Activated T-cell treated with anti-CD3 and anti-CD28 coated beads for 1 hour (primary cell): ENCODE measurements at regions not wholly inside any gene's neighbourhood (a gene's known extent, or its start where the extent isn't known, plus 50 kb on each side); places are given as distances from the start of the nearest gene placed in this dataset.

Source experiments
- DNase-seq: peaks from one replicate; pipeline ENCODE4 v3.0.0-alpha.2; 2020; ENCODE audit warnings: low read depth

DNA sequence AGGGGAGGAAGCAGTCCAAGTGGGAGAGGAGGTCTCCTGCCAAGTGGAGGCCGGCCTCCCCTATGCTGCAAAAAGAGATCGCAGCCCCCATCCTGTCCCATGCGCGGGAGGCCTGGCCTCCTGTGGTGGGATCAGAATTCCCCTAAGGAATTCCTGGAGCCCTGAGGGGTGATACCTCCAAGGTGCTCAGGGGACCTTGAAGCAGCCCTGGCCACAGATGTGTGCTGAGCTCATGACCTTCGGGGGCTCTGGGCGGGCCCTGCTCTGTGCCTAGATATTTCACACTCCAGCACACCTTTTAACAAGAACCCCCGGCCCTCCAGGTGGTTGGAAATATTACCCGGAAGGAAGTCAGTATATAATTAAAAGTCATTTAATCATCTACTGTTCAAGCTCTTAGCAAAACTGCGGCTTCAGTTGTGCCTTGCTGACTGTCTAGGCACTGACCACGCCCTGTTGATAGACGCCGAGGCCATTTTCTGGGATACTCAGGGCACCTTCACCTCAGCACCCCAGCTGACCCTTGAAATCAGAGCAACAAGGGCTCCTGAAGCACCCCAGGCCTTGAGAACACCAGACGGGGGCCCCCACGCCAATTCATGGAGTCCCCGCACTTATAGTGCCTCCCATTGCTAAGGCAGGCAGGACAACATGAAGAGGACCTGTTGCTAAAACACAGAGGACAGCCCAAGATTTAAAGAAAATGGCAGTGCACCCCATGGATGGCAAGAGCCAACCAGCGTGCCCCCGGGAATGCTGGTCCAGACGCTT lies 119.1 kb downstream of the NDUFA10 start:
- no peak for DNase-seq

GRCh38 chr2:239905306-239905705 lies 119.8 kb downstream of the NDUFA10 start:
- DNase-seq = no peak

DNA sequence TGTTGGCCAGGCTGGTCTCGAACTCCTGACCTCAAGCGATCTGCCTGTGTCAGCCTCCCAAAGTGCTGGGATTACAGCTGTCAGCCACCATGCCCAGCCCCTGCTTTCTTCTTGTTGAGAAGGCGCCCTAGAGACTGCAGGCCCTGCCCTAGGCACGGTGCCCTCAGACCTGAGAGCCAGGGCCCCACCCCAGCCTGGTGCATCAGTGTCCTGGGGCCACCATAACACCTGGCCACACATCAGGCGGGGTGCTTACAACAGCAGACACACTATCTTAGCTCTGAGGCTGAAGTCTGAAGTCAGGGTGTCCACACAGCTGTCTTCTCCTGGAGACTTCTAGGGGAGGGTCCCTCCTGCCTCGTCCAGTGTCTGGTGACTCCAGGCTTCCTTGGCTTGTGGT lies 120.6 kb downstream of the NDUFA10 start:
- DNase-seq = no peak

GRCh38 chr2:239903803-239904202 lies 121.3 kb downstream of the NDUFA10 start:
- no peak for DNase-seq

DNA sequence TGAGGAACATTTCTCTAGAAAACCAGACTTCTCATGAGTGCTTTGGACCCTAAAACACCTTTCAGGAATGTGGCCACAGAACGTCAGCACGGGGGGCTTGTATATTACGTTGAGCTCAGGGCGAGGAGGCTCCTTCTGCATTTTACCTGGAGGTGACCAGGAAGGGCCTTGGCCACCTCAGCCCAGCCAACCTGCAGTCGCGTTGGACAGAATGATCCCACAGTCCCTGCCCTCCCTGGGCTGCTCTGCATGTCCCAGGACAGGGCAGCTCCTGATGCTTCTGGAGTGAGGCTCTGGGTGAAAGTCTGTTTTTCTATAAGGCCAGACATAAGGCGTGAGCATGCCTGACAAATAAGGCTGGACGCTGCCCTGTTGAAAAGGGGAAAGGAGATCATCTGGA lies 121.9 kb downstream of the NDUFA10 start:
- no peak for DNase-seq

DNA sequence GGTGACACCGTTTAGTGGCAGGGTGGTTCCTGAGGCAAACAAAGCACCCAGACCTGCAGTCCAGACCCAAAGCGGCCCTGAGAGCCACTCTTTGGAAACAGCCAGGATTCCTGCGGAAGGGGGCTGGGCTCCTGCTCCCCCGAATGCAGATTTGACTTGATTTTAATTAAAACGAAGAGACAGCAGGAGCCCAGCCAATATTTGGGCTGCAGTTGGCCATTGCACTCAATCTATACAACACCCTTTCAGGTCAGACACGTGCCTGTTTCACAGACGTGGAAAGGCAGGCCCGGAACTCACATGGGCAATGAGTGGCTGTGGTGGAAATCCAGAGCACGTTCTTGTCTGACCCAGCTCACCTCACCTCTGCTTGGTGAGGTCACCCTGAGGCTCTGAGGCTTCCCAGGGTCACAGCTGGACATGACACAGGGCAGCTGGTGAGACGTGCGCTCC lies 122.4 kb downstream of the NDUFA10 start:
- no peak for DNase-seq

DNA sequence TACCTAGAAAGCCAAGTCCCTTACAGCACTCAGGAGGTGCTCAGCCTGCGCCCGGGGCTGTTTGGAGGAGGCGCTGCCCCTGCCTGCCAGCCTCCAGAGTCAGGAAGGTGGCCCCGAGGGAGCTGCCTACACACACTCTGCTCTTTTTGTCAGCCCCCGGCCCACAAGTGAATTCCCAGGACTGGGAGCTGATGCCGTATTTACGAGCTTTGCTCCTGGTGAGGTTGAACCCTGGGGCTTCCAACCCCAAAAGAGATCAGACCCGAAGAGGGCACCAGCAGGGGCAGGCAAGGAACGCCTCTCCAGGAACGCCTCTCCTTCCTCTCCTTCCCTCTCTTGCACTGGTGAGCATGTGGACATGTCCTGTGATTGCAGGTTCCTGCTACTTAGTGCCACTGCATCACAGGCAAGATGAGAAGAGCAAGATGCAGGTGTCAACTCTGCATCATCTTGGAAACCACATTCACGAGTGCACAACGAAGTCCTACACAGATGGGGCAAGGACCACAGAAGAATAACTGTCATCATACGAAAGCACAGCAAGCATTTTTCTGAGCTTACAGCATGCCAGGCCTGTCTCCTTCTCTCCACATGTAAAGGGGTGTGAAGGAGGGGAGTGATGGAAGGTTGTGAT lies 126.7 kb downstream of the NDUFA10 start:
- no peak for DNase-seq

- no peak for DNase-seq
Measured at GRCh38 chr2:239897596-239898235, 127.4 kb downstream of the NDUFA10 start.

GRCh38 chr2:239896075-239896474 lies 129.1 kb downstream of the NDUFA10 start:
- no peak for DNase-seq

DNA sequence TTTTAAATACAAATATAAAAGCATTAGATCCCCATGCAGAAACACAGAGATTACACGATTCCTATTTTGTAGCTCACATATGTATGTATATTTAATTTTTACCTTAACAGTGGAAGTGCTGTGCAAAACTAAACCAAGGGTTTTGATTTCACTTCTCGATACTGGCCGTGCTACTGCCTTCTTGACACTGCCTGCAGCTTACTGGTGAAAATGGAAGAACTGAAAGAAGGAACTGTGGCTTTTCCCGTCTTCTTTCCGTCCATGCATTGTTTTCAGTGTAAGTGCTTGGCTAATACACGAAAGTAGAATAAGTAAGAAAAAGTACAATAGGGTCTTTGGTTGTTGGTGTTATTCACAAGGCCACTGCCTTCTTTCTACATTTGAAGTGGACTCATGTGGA lies 129.5 kb downstream of the NDUFA10 start:
- DNase-seq = no peak

DNA sequence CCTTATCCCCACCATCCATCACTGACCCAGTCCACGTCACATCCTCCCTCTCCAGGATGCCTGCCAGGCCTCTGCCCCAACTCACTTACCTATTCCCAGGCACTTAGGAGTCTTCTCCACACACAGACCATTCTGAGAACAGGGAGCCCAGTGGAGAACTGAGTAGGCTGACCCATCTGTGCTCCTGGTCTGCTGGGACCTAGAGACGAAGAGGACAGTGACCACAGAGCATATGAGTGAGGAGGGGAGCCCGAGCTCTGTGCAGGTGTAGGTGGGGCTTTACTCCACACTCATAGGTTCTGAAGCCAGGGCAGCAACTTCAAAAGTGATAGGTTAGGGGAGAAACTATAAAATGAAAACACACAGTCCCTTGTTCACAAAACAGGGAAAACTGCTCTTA lies 130.0 kb downstream of the NDUFA10 start:
- no peak for DNase-seq

DNA sequence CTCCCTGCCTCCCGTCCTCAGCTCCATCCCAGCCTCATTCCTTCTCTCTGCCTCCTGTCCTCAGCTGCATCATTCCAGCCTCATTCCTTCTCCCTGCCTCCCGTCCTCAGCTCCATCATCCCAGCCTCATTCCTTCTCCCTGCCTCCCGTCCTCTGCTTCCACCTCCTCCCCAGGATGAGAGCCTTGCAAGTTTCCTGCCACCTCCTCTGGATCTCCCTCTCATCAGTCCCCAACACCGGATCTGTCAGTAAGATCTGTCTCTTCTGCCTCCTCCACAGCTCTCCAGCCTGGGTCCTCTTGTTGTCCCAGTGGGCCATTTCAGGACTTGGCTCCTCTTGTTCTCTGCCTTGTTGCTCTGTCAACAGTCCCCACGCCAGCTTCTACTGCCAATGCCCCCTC lies 130.9 kb downstream of the NDUFA10 start:
- no peak for DNase-seq

- DNase-seq = no peak
Measured at GRCh38 chr2:239893236-239893515, 132.0 kb downstream of the NDUFA10 start.

GRCh38 chr2:239892441-239893235 lies 132.5 kb downstream of the NDUFA10 start:
- no peak for DNase-seq

DNA sequence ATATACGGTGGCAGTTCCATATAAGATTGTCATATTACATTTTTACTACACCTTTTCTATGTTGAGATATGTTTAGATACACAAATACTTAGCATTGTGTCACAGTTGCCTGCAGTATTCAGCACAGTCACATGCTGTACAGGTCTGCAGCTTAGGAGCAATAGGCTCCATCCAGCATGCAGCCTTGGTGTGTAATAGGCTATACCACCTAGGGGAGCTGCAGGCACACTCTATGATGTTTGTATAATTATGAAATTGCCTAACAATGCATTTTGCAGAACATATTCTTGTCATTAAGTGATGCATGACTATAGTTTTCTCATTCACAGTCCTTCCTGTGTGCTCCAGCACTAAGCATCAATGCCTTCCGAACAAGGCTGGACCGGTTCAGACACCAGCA lies 133.4 kb downstream of the NDUFA10 start:
- no peak for DNase-seq

DNA sequence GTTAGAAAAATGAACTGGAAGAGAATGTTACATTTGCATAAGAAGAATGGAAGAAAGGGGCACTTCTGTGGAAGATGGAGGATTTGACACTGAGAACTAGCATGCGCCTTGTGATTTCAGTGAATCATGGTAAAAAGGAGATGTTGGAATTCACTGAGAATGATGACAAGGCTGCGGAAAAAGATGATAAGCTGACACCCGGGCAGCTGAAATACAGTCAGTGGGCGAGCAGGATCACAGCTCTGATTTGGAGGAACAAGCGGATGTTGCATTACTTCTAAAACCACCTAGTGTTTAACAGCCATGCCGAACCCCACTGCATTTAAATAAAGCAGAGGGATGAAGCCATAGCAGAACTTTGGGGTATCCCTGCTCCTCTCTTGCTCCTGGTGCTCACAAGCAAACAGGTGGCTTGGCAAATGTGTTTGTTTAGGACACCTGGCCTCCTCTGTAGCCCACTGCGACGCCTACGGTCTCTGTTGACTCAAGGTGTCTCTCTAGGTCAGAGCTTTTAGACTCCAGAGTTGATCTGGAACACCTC lies 134.9 kb downstream of the NDUFA10 start:
- no peak for DNase-seq

DNA sequence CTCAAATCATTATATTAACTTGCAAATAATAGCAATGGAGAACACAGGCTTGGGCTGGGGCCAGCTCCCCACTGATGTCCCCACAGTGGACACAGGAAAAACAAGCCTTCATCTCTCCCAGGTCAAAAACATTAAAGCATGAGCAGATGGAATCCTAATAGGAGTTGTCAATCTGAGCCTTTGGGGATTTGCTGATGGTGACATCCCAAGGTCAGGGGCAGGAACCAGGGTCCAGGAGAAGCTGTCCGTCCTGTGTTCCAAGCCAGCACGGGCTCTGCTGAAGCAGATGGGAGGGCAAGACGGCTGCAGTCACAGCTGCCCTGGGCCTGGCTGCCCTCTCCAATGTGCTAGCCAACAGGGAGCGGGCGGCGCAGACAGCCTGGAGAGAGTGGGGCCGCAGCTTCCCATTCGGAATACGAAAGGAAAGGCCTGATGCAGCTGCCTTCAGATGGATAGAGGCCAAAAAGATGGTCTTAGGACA lies 135.5 kb downstream of the NDUFA10 start:
- no peak for DNase-seq

DNA sequence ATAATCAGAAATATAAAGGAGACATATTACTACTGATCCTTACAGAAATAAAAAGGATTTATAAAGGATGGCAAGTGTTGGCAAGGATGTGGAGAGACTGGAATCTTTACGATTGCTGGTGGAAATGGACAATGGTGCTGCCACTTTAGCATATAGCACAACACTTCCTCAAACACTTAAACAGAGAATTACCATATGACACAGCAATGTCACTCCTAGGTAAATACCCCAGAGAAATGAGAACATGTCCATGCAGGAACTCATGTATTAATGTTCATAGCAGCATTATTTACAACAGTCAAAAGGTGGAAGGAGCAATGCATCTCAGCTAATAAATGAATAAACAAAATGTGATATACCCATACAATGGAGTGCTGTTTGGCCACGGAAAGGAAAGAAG lies 137.5 kb downstream of the NDUFA10 start:
- no peak for DNase-seq

GRCh38 chr2:239886781-239887180 lies 138.4 kb downstream of the NDUFA10 start:
- no peak for DNase-seq

- no peak for DNase-seq
Measured at GRCh38 chr2:239884875-239885274, 140.3 kb downstream of the NDUFA10 start.

DNA sequence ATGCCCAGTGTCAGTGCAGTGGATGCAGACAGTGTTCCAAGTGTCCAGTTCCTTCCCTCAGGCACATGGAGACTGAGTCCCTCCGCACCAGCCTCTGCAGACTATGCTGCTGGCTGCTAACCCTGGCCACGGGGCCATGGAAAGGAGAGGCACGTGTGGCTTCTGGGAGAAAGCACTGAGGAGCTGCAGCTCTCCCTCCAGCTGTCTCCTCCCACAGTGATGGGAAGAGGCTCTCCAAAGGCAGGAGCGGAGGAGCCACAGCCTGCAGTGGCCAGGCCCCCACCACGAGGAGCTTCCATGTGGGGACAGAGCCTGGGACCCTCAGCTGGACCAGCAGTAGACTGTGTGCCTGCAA lies 141.1 kb downstream of the NDUFA10 start:
- no peak for DNase-seq

DNA sequence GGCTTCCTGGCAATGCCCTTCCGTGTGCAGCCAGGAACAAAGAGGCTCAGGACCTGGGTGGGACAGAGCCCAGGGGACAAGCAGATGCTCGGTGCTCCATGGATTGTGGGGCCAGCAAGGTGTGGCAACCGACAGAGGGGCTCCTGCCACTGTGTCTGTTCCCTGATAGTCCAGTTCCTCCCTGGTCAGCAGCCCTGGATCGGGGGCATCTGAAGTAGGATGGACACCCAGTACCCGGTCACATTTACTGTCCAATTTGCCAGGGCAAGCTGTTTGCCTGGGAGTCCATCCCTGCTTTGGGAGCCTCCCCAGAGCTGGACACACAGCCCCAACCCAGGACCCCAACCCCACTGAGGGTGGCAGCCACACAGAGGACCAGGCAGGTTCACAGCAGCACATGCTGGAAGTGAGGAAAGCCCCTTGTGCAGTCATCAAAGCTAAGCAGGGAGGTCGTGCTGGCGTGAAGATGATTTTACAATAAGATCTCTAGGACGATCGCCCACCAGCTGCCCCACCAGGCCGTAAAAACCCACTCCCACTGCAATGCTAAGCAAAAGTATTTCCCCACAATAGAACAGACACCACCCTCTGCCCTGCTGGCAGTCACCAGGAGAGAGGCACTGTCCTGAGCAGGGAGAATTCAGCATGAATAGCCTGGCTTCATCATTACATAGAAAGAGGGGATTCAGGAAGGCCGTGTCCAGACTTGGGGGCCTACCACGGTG lies 141.7 kb downstream of the NDUFA10 start:
- no peak for DNase-seq
